ENCODE measurements at regions not wholly inside any gene's neighbourhood (a gene's known extent, or its start where the extent isn't known, plus 50 kb on each side); places are given as distances from the start of the nearest gene placed in this dataset.
"Not testable (repeated sequence)": the region's sequence is repeated elsewhere in the genome, so short reads cannot be mapped to it uniquely, and the experiment has no call there.

- Histone ChIP-seq H3K4me1 (no peaks in the 10 kb centered on the region), H3K27ac (no peak overlapping the region), H3K4me3 (no peak overlapping the region), H3K27me3 (peaks cover 0 to 2% (median 0%) of the 10 kb centered on the region in 7 donors), H3K36me3 (no peaks in the 10 kb centered on the region), H3K9me3 (peaks cover 0 to 7% (median 0%) of the 10 kb centered on the region in 11 donors)
- intact Hi-C loops (cut with DNase I): no loop called here
- TF ChIP-seq, protein P1, sequence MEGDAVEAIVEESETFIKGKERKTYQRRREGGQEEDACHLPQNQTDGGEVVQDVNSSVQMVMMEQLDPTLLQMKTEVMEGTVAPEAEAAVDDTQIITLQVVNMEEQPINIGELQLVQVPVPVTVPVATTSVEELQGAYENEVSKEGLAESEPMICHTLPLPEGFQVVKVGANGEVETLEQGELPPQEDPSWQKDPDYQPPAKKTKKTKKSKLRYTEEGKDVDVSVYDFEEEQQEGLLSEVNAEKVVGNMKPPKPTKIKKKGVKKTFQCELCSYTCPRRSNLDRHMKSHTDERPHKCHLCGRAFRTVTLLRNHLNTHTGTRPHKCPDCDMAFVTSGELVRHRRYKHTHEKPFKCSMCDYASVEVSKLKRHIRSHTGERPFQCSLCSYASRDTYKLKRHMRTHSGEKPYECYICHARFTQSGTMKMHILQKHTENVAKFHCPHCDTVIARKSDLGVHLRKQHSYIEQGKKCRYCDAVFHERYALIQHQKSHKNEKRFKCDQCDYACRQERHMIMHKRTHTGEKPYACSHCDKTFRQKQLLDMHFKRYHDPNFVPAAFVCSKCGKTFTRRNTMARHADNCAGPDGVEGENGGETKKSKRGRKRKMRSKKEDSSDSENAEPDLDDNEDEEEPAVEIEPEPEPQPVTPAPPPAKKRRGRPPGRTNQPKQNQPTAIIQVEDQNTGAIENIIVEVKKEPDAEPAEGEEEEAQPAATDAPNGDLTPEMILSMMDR (IDR thresholded peaks at IDR 0.05): no peak
- WGBS, 2 donors: 62 to 64% methylated on average over 1 of the region's 1 CpG
- no peak for DNase-seq
- no peak for ATAC-seq
Observed at GRCh38 chr7:120079022-120079421, 194.0 kb upstream of the KCND2 start.

DNA sequence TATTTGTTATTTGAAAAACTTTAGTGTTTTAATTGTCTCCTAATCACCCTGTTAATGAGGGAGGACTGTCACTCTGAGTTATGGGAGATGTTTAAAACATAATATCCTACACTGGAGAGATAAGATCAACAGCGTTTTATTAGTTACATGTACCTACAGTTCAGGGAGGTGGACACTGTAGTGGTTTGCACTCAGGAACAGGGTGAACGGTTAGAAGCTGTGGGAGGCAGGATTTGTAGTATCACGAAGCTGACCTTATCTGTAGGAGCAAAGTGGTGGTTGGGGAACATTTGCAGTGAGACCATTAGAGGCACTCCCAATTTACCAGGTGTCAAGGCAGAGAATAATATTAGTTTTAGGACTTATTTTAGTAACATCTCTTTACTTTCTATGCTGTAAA is 193.3 kb upstream of the KCND2 start:
- H3K27me3 ChIP-seq: peaks cover 0 to 2% (median 0%) of the 10 kb centered on the region in 7 donors
- ATAC-seq (no peak), DNase-seq (no peak)
- no peaks in the 10 kb centered on the region for H3K36me3 ChIP-seq
- WGBS, 2 donors: 20 to 23% methylated on average over 3 of the region's 3 CpGs
- intact Hi-C loops (cut with DNase I): no loop called here
- H3K9me3 ChIP-seq: peaks cover 0 to under 1% (median 0%) of the 10 kb centered on the region in 11 donors
- H3K27ac ChIP-seq: no peak overlapping the region
- no peaks in the 10 kb centered on the region for H3K4me1 ChIP-seq
- TF ChIP-seq, protein P1 (IDR thresholded peaks at IDR 0.05): no peak
- H3K4me3 ChIP-seq: no peak overlapping the region

- not testable (repeated sequence) for ATAC-seq, H3K36me3 ChIP-seq
Observed at GRCh38 chr7:120086468-120086867, 186.5 kb upstream of the KCND2 start.

GRCh38 chr7:120089968-120090367 is 183.0 kb upstream of the KCND2 start:
- Histone ChIP-seq H3K27ac (no peak overlapping the region), H3K36me3 (no peaks in the 10 kb centered on the region), H3K4me1 (no peaks in the 10 kb centered on the region), H3K27me3 (no peaks in the 10 kb centered on the region), H3K9me3 (no peaks in the 10 kb centered on the region), H3K4me3 (no peak overlapping the region)
- DNase-seq: no peak
- TF ChIP-seq, protein P1 (IDR thresholded peaks at IDR 0.05): no peak
- WGBS, 2 donors: 71 to 84% methylated on average over 4 of the region's 4 CpGs
- ATAC-seq: no peak
- intact Hi-C loops (cut with DNase I): no loop called here

More at GRCh38 chr7:120086468-120086867, 186.5 kb upstream of the KCND2 start:
- H3K9me3 ChIP-seq; H3K27ac ChIP-seq; H3K4me3 ChIP-seq; H3K27me3 ChIP-seq; DNase-seq; intact Hi-C loops (cut with DNase I); H3K4me1 ChIP-seq: not testable (repeated sequence)
- WGBS, 2 donors: 82 to 91% methylated on average over 16 of the region's 16 CpGs

DNA sequence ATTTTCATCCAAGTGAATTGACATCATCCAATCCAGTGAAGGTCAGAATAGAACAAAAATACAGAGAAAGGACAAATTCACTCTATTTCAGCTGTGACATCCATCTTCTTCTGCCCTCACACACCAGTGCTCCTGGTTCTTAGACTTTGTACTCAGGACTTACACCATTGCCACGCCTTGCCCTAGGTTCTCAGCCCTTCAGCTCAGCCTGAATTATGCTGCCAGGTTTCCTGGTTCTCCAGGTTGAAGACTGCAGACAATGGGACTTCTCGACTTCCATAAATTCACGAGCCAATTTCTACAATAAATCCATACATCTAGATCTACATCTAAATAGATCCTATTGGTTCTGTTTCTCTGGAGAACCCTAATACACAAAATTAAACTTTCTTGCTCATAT is 181.2 kb upstream of the KCND2 start:
- Histone ChIP-seq H3K27me3 (no peaks in the 10 kb centered on the region), H3K36me3 (no peaks in the 10 kb centered on the region), H3K27ac (no peak overlapping the region), H3K4me1 (no peaks in the 10 kb centered on the region), H3K9me3 (no peaks in the 10 kb centered on the region), H3K4me3 (no peak overlapping the region)
- TF ChIP-seq, protein P1 (IDR thresholded peaks at IDR 0.05): no peak
- no peak for ATAC-seq
- intact Hi-C loops (cut with DNase I): no loop called here
- DNase-seq: no peak
- WGBS, 2 donors: 77 to 83% methylated on average over 3 of the region's 3 CpGs

All from heart right ventricle (tissue), 16 donors.